Astrocyte (in vitro differentiated cells and primary cell): ENCODE measurements at regions not wholly inside any gene's neighbourhood (a gene's known extent, or its start where the extent isn't known, plus 50 kb on each side); places are given as distances from the start of the nearest gene placed in this dataset.

Source experiments
- CTCF ChIP-seq: IDR thresholded peaks from 2 replicates; pipeline ENCODE4 v1.5.1; 2011; ENCODE audit warnings: low read depth, mild to moderate bottlenecking, inconsistent platforms, low read length, moderate library complexity; ENCODE audit not compliant: insufficient read depth
- EZH2 ChIP-seq: IDR thresholded peaks from 2 replicates; pipeline ENCODE4 v1.6.1; 2012; ENCODE audit warnings: mild to moderate bottlenecking, low read length, inconsistent platforms; ENCODE audit not compliant: insufficient read depth

GRCh38 chr5:92002721-92003274 is 619.7 kb upstream of the ARRDC3 start:
- no peak for TF ChIP-seq CTCF
- TF ChIP-seq EZH2, result no peak
